WI38 (cell line): ENCODE measurements at regions not wholly inside any gene's neighbourhood (a gene's known extent, or its start where the extent isn't known, plus 50 kb on each side); places are given as distances from the start of the nearest gene placed in this dataset.

Source experiments
- H3K4me3 ChIP-seq: 2 replicates; pipeline ENCODE4 v1.5.1; 2011; ENCODE audit warnings: low read depth, mild to moderate bottlenecking, control low read depth, low read length
- TF ChIP-seq, protein P1 (sequence below): IDR thresholded peaks from 2 replicates; pipeline ENCODE4 v1.5.1; 2012; ENCODE audit warnings: low read depth, mild to moderate bottlenecking, control low read depth, low read length

DNA sequence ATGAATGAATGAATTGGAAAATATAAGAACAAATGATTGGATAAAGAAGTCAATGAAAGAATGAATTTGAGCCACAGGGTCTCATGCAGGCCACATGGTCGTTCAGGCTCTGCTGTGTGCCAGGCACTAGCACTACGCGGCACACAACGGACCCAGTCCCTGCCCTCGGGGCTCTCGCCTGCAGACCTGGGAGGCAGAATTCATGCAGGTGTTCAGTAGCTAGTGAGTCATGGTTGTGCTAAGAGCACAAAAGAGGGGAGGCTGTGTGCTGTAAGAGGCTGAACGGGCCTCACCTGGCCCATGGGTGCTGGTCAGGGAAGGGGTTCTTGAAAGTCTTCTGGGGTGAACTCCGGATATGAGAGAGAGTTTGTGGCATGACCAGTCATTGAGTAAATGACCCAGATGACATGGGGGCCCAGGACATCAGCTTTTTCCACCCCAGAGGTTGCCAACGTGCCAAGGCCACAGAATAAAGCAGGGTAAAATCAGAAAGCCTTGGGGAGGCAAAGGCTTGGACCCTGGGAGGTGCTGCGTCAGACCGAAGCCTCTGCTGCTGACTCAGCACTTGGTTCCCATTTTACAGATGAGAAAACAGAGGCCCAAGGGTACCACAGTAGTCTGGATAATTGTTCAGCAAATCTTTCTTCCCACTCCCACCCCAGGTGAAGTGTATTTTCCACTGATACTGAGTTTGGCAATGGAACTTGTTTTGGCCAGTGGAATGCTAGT is 264.3 kb upstream of the MVB12B start:
- no peak overlapping the region for H3K4me3 ChIP-seq
- TF ChIP-seq, protein P1, sequence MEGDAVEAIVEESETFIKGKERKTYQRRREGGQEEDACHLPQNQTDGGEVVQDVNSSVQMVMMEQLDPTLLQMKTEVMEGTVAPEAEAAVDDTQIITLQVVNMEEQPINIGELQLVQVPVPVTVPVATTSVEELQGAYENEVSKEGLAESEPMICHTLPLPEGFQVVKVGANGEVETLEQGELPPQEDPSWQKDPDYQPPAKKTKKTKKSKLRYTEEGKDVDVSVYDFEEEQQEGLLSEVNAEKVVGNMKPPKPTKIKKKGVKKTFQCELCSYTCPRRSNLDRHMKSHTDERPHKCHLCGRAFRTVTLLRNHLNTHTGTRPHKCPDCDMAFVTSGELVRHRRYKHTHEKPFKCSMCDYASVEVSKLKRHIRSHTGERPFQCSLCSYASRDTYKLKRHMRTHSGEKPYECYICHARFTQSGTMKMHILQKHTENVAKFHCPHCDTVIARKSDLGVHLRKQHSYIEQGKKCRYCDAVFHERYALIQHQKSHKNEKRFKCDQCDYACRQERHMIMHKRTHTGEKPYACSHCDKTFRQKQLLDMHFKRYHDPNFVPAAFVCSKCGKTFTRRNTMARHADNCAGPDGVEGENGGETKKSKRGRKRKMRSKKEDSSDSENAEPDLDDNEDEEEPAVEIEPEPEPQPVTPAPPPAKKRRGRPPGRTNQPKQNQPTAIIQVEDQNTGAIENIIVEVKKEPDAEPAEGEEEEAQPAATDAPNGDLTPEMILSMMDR: no peak

DNA sequence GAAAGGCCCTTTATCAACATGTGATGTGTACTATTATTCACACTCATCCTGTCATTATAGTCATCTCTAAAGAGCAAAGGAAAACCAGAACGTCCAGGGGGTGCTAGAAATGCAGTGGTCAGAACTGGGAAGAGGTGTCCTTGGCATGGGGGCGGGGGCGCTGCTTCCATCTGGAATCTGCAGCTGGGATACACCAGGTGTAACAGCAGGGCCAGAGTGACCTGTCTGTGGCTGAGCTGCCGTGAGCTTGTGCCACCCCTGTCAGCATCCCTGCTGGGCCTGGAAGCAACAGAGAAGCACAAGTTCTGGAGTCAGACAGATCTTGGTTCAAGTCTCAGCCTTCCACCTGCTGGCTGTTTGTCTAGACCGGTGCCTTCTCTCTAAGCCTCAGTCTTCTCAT is 263.3 kb upstream of the MVB12B start:
- TF ChIP-seq, protein P1: no peak
- H3K4me3 ChIP-seq: no peak overlapping the region

DNA sequence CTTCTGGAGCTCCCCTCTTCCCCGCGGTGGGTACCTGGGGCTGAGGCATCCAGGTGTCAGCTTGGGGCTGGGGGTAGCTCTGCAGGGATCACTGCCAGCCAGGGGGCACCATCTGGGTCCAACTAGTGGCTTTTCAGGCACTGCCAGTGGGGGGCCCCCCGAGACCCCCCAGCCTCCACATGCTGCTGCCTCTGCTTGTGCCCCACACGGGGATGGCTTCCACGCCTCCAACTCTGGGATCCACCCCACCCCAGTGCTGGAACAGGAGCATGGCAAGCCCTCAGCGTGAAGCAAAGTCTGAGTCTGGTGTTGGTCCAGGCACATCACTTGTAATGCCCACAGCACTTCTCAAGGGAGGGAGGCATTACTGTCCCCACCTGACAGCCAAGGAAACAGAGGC is 260.5 kb upstream of the MVB12B start:
- H3K4me3 ChIP-seq: no peak overlapping the region
- TF ChIP-seq, protein P1: no peak

DNA sequence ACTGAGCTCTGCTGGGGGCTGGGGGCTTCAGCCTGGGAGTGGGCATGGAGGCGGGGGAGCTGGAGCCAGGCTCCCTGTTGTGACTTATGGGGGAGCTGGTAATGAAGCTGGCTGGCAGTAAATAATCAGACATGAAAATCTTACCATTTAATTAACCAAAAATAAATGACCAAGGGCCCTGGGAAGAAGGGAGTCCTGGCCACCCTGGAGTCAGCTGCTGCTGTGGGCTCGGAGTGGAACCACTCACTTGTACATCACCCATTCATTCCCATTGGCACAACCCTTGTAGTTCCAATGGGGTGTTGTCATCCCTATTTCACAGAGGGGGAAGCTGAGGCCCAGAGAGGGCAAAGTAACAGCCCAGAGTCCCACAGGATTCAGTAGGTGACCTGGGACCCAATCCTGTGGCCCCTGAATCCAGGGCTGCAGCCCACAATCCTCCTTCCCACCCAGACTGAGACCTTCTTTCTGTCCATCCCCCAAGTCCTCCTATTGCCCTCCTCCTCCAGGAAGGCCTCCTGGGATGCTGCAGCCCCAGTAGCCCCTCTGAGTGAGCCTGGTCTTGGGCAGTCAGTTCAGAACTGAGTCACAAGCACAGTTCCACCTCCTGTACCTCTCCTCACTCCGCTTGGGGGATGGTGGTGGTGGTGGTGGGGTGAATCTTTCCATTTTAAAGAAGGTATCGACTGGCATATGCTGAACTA is 259.4 kb upstream of the MVB12B start:
- H3K4me3 ChIP-seq: no peak overlapping the region
- TF ChIP-seq, protein P1: no peak

DNA sequence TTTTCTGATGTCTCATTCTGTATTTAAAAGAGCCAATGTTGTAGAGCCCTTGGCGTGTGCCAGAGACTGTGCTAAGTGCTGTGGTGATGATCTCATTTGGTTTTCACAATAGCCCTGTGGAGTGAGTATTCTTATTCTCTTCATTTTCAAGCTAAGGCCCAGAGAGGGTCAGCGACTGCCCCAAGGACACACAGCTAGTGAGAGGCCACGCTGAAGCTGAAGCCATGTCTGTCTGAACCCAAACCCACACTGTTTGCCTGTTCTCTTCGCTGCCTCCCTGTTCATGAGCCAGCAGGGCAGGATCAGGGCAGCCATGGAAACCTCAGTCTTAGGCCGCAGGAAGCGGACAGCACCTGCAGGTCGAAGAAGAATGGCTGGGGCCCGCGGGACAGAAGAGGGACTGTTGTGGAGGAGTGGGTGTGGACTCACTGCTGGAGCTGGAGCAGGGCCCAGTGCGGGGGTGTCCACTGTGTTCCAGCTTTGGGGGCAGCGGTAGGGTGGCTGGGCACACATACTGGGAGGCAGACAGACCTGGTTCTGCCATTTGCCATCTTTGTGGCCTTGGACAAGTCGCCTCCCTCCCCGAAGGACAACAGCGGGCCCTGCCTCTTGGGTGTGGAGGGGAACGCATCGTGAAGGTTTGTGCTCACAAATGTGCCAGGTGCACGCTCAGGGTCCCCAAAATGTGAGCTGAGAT is 257.9 kb upstream of the MVB12B start:
- no peak overlapping the region for H3K4me3 ChIP-seq
- TF ChIP-seq, protein P1: no peak

DNA sequence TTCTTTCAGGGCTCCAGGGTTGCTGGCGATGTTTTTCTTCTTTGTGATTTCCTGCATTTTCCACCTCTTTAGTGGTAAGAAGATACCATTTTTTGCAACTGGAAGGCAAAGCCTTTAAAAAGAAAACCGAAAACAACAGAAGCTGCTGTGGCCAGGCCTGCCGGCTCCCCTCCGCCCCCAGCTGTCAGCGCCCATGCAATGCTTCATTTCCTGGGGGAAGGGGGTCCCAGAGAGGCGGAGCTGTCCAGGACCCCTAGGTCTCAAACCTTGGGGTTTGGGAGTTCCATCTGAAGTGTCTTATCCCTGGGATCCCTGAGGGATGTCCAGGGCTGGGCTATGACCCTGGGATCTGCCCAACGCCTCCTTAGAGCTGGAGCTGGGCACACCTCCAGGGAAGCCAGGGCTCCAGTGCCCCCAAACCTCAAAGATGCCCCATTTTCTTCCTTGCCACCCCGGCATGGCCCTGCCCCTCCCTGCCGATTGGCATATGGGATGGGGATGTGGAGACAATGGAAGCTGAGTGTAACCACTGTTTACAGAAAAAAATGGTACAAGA is 257.2 kb upstream of the MVB12B start:
- TF ChIP-seq, protein P1: no peak
- H3K4me3 ChIP-seq: no peak overlapping the region
